C4-2B (cell line): ENCODE measurements at regions not wholly inside any gene's neighbourhood (a gene's known extent, or its start where the extent isn't known, plus 50 kb on each side); places are given as distances from the start of the nearest gene placed in this dataset.

ENCODE experiments used
- H3K27ac ChIP-seq: fragments of 450-650 bp; 2 replicates; pipeline ENCODE4 v1.5.1; 2017
- ZFX ChIP-seq: fragments of 450-650 bp; IDR thresholded peaks from 2 replicates; pipeline ENCODE4 v1.6.1; 2017
- TF ChIP-seq, protein P1 (sequence below): fragments of 450-650 bp; conservative IDR thresholded peaks from 2 replicates; pipeline ENCODE4 v1.5.1; 2017; ENCODE audit warnings: mild to moderate bottlenecking

DNA sequence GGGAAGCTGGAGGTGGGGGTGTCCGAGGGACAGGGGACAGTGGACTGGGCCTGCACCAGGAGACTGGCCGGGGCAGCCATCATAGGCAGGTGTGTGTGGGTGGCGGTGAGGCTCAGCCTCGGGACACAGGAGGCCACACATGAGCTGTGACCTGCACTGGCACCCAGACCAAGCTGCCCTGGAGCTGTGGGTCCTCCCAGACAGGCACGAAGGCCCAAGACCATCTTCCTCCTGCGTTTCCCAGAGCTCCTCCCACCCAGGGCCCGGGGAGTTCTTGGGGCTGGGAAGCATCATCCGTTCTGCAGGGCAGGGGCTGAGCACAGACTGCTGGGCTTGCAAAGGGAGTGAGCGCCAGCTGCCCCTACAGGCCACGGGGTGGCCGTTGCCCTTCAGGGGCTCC is 87.4 kb downstream of the PDGFA start:
- TF ChIP-seq, protein P1, sequence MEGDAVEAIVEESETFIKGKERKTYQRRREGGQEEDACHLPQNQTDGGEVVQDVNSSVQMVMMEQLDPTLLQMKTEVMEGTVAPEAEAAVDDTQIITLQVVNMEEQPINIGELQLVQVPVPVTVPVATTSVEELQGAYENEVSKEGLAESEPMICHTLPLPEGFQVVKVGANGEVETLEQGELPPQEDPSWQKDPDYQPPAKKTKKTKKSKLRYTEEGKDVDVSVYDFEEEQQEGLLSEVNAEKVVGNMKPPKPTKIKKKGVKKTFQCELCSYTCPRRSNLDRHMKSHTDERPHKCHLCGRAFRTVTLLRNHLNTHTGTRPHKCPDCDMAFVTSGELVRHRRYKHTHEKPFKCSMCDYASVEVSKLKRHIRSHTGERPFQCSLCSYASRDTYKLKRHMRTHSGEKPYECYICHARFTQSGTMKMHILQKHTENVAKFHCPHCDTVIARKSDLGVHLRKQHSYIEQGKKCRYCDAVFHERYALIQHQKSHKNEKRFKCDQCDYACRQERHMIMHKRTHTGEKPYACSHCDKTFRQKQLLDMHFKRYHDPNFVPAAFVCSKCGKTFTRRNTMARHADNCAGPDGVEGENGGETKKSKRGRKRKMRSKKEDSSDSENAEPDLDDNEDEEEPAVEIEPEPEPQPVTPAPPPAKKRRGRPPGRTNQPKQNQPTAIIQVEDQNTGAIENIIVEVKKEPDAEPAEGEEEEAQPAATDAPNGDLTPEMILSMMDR, result no peak
- TF ChIP-seq ZFX, result no peak
- H3K27ac ChIP-seq, result no peak overlapping the region

DNA sequence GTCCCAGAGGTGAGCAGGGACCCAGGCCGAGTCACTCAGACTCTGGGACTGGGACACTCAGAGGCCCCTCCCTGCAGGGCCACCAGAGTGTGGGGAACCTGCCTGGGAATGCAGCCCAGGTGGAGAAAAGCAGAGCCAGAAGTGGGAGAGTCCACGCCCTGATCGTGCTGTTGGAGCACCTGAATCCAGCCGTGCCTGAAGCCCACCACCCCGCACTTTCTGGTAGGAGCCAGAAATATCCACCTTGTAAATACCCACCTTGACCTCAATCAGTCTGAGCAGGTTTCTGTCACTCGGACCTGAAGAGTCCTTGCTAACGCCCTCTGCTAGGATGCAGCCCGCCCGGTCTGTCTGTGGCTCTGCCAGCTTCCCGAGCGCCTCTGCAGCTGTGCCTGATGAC is 86.7 kb downstream of the PDGFA start:
- H3K27ac ChIP-seq, result no peak overlapping the region
- no peak for TF ChIP-seq ZFX
- TF ChIP-seq, protein P1, result no peak

DNA sequence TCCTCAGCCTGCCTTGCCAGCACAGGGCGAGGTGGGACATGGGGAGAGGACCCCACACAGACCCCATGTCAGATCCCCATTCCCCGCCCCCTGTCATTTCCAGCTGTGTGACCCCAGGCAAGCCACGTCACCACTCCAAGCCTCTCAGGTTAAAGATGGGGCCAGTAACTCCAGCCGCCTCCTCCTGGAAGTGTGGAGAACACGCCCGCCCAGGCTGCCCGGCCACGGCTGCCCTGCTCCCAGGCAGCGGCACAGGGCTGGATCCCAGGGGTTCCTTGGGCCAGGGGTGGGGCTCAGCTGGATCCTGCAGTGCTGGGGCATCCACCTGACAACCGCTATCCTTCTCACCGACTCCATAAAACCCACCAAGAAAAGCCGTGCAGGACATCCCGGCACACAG is 86.1 kb downstream of the PDGFA start:
- TF ChIP-seq, protein P1, result no peak
- no peak for TF ChIP-seq ZFX
- no peak overlapping the region for H3K27ac ChIP-seq

DNA sequence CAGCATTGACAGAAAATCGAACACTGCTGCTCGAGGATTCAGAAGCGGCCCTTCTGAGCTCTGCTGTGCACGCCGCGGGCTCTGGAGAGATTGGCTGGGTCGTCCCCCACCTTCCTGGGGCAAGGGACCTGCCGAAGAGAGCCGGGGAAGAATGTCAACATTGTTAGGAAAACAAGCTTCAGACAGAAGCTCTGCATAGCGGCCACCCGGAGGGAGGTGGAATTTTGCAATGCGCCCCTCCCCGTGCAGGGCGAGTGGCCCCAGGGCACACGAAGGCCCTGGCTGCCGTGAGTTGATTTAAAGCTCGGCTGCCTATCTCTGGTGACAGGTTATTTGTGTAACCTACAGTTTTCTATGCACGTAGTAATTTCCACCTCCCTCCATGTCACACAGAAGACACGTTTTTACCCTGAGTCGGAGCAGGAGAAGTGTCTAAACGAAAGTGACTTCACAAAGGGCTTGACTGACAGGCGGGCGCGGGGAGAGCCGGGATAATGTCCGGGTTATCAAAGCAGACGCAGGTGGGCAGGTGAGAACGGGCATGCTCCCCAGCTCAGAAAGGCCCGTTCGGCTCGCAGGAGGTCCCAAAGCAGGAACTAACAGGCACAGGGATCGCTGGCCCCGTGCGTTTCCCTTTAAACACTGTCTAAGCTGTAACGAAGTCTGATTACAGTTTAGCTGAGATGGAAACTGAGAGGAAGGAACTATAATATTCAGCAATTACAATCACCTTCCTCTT is 84.6 kb downstream of the PDGFA start:
- TF ChIP-seq, protein P1, result no peak
- TF ChIP-seq ZFX, result no peak
- peak overlapping the region; percentile 12; the same call in 1 of the 2 replicates for H3K27ac ChIP-seq

DNA sequence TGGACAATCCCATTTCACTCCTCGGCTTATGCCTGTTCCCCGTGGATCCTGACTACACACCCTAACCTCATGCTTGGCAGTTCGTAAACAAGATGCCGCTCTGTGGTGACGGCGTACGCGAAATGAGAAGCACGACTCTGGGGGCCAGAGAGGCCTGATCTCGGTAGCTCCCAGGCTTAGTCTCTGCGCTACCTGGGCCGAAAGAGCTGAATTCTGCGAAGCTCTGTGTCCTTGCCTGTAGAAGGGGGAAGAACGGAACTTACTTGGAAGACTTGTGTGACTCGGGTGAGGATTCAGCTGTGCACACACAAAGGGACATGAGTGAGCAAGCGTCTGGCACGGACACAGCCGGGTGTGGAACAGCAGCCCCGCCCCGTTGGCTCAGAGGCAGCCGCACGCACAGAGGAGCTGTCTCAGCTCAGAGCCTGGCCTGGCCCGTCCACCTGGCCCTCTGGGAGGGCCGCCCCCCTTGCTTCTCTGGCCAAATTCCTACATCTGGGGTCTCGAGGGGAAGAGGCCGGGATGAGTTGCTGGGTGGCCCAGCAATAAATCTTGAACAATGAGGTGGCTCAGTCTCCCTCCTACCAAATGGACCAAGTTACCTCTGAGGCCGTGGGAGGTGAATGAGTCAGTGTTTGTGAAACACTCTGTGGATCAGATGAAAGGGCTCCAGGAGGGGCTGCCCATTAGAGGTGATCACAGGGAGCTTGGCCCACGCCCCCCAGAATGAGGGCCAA is 83.8 kb downstream of the PDGFA start:
- peak overlapping the region; percentile 12; the same call in 1 of the 2 replicates for H3K27ac ChIP-seq
- TF ChIP-seq ZFX, result no peak
- TF ChIP-seq, protein P1, result no peak

DNA sequence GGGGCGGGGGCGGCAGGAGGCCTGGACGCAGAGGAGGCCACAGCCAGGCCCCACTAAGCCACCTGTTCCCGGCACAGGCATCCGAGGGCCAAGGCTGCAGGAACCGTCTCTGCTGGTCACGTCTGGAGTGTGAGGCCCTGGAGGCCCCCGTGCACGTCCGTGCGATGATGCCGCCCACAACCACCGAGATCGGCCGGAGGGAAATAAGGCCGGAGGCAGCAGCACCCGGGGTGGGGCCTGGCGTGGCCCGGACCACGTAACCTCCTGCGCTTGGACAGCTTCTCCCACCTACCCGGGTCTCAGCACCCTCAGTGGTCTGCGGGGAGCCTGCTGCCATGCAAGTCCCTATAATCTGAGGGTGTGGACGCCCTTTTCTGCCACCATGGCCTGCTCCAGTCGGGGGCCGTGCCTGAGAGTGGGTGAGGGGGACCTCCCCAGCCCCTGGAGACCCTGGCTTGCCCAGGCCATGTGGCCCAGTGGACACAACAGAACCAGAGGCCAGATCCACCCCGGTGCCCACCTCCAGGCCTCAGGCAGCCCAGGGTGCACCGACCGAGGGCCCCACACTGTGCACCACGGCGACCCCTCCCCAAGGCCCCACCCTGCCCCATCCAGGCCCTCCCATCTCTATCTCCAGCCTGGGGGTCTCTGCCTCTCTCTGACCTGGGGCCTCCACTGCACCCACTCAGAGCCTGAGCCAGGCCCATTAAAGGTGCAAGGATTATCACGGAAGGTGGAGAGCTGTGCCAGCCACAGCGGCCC is 83.1 kb downstream of the PDGFA start:
- TF ChIP-seq, protein P1, result no peak
- no peak for TF ChIP-seq ZFX
- H3K27ac ChIP-seq, result peak overlapping the region; percentile 12; the same call in 1 of the 2 replicates
